Parathyroid adenoma (tissue), 2 donors: ENCODE measurements at regions not wholly inside any gene's neighbourhood (a gene's known extent, or its start where the extent isn't known, plus 50 kb on each side); places are given as distances from the start of the nearest gene placed in this dataset.

Experiments used
- H2AFZ ChIP-seq: fragments of 300-600 bp; sonication (generic); one replicate; pipeline ENCODE4 v1.7.0; 2017; ENCODE audit warnings: antibody characterized with exemption, mild to moderate bottlenecking
- H3K27ac ChIP-seq: fragments of 300-600 bp; sonication (generic); one replicate; pipeline ENCODE4 v1.7.0; 2017
- H3K27me3 ChIP-seq: fragments of 300-600 bp; sonication (generic); one replicate; pipeline ENCODE4 v1.7.0; 2017; ENCODE audit warnings: low read length; ENCODE audit not compliant: control insufficient read depth, insufficient read depth
- H3K36me3 ChIP-seq: fragments of 300-600 bp; sonication (generic); one replicate; pipeline ENCODE4 v1.7.0; 2017; ENCODE audit warnings: low read length; ENCODE audit not compliant: control insufficient read depth, insufficient read depth
- H3K4me1 ChIP-seq: fragments of 300-600 bp; sonication (generic); one replicate; pipeline ENCODE4 v1.7.0; 2017; ENCODE audit warnings: control low read depth
- H3K4me2 ChIP-seq: fragments of 300-600 bp; sonication (generic); one replicate; pipeline ENCODE4 v1.7.0; 2017; ENCODE audit warnings: low read length
- H3K4me3 ChIP-seq: fragments of 300-600 bp; sonication (generic); one replicate; pipeline ENCODE4 v1.7.0; 2017; ENCODE audit warnings: low read depth, low read length
- H3K79me2 ChIP-seq: fragments of 300-600 bp; sonication (generic); one replicate; pipeline ENCODE4 v1.7.0; 2017; ENCODE audit warnings: control low read depth
- H3K9ac ChIP-seq: fragments of 300-600 bp; sonication (generic); one replicate; pipeline ENCODE4 v1.7.0; 2017; ENCODE audit warnings: mild to moderate bottlenecking
- H3K9me3 ChIP-seq: fragments of 300-600 bp; sonication (generic); one replicate; pipeline ENCODE4 v1.7.0; 2017; ENCODE audit warnings: low read length; ENCODE audit not compliant: control insufficient read depth
- TF ChIP-seq, protein P1 (sequence below): fragments of 300-600 bp; sonication (generic); IDR thresholded peaks from one replicate; pipeline ENCODE4 v1.7.0; 2017; ENCODE audit warnings: antibody characterized with exemption, mild to moderate bottlenecking
- donor health status: primary hyperparathyroidism.

- no peak overlapping the region for H3K4me3 ChIP-seq
- TF ChIP-seq, protein P1, sequence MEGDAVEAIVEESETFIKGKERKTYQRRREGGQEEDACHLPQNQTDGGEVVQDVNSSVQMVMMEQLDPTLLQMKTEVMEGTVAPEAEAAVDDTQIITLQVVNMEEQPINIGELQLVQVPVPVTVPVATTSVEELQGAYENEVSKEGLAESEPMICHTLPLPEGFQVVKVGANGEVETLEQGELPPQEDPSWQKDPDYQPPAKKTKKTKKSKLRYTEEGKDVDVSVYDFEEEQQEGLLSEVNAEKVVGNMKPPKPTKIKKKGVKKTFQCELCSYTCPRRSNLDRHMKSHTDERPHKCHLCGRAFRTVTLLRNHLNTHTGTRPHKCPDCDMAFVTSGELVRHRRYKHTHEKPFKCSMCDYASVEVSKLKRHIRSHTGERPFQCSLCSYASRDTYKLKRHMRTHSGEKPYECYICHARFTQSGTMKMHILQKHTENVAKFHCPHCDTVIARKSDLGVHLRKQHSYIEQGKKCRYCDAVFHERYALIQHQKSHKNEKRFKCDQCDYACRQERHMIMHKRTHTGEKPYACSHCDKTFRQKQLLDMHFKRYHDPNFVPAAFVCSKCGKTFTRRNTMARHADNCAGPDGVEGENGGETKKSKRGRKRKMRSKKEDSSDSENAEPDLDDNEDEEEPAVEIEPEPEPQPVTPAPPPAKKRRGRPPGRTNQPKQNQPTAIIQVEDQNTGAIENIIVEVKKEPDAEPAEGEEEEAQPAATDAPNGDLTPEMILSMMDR, result no peak
These were observed 121.6 kb upstream of the THRB start for GRCh38 chr3:24616110-24616829.

GRCh38 chr3:24622138-24622537 is 127.5 kb upstream of the THRB start:
- H3K9ac ChIP-seq, result no peak overlapping the region
- no peaks in the 10 kb centered on the region for H3K9me3 ChIP-seq
- no peaks in the 10 kb centered on the region for H3K4me1 ChIP-seq
- H3K4me3 ChIP-seq, result no peak overlapping the region
- H2AFZ ChIP-seq, result no peak overlapping the region
- H3K27me3 ChIP-seq, result no peaks in the 10 kb centered on the region
- TF ChIP-seq, protein P1, result no peak
- H3K27ac ChIP-seq, result no peak overlapping the region
- H3K79me2 ChIP-seq, result no peaks in the 10 kb centered on the region
- H3K36me3 ChIP-seq, result no peaks in the 10 kb centered on the region
- H3K4me2 ChIP-seq, result no peak overlapping the region

More at GRCh38 chr3:24616110-24616829, 121.6 kb upstream of the THRB start:
- Histone ChIP-seq H3K79me2 (no peaks in the 10 kb centered on the region), H3K9me3 (no peaks in the 10 kb centered on the region), H3K4me1 (no peaks in the 10 kb centered on the region), H3K9ac (no peak overlapping the region), H2AFZ (no peak overlapping the region), H3K27me3 (no peaks in the 10 kb centered on the region), H3K27ac (no peak overlapping the region), H3K36me3 (no peaks in the 10 kb centered on the region), H3K4me2 (no peak overlapping the region)

- Histone ChIP-seq H3K27ac (no peak overlapping the region), H3K4me2 (no peak overlapping the region), H3K4me3 (no peak overlapping the region), H2AFZ (no peak overlapping the region), H3K9ac (no peak overlapping the region), H3K36me3 (no peaks in the 10 kb centered on the region), H3K9me3 (no peaks in the 10 kb centered on the region), H3K4me1 (no peaks in the 10 kb centered on the region), H3K79me2 (no peaks in the 10 kb centered on the region), H3K27me3 (no peaks in the 10 kb centered on the region)
- TF ChIP-seq, protein P1, result no peak
These were observed 128.1 kb upstream of the THRB start for GRCh38 chr3:24622696-24623225.

DNA sequence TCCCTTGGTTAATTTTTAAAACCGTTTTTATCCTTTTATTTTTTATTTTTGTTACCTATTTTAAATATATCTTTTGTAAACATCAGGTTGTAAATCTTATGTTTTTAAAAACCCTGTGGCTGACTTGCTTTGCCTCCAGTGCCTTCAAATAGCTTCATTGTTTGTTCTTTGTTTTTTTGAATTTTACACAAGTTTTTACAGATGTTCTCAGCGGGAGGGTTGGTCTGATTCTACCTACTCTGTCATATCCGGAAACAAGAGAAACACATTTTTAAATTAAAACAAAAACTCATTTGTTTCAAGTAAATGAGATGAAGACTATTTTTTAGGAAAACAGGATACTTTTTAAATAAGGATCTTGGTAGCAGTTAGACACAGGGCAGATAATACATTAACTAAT is 129.0 kb upstream of the THRB start:
- TF ChIP-seq, protein P1, result no peak

More for the DNA sequence above, 129.0 kb upstream of the THRB start:
- Histone ChIP-seq H3K27ac (no peak overlapping the region), H3K36me3 (no peaks in the 10 kb centered on the region), H3K4me1 (no peaks in the 10 kb centered on the region), H3K9ac (no peak overlapping the region), H3K27me3 (no peaks in the 10 kb centered on the region), H2AFZ (no peak overlapping the region), H3K4me2 (no peak overlapping the region), H3K79me2 (no peaks in the 10 kb centered on the region), H3K4me3 (no peak overlapping the region), H3K9me3 (no peaks in the 10 kb centered on the region)
